Hematopoietic multipotent progenitor cell treated with erythropoietin and hydrocortisone succinate and interleukin-3 and kit ligand, for 6 days (in vitro differentiated cells): ENCODE measurements at regions not wholly inside any gene's neighbourhood (a gene's known extent, or its start where the extent isn't known, plus 50 kb on each side); places are given as distances from the start of the nearest gene placed in this dataset.
"Not testable (repeated sequence)": the region's sequence is repeated elsewhere in the genome, so short reads cannot be mapped to it uniquely, and the experiment has no call there.

Experiments used
- DNase-seq: peaks from one replicate; pipeline ENCODE4 v3.0.0-alpha.2; 2015

GRCh38 chr6:57870083-57870482, 552.7 kb downstream of the PRIM2 start:
- DNase-seq = not testable (repeated sequence)

- not testable (repeated sequence) for DNase-seq
Observed at GRCh38 chr6:57873424-57873823, 556.0 kb downstream of the PRIM2 start.

DNA sequence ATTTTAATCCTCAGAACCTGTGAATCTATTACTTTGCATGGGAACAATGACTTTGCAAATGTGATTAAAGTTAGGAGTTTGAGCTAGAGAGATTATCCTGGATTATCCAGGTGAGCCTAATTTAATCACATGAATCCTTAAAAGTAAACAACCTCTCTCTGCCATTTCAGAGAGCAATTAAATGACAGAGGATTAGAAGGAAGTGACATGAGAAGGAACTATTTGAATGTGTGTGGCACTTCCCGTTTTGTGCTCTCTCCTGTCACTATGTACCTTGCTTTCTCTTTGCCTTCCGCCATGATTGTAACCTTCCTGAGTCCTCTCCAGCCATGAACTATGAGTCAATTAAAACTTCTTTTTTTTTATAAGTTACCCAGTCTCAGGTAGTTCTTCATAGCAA, 559.2 kb downstream of the PRIM2 start:
- not testable (repeated sequence) for DNase-seq

DNA sequence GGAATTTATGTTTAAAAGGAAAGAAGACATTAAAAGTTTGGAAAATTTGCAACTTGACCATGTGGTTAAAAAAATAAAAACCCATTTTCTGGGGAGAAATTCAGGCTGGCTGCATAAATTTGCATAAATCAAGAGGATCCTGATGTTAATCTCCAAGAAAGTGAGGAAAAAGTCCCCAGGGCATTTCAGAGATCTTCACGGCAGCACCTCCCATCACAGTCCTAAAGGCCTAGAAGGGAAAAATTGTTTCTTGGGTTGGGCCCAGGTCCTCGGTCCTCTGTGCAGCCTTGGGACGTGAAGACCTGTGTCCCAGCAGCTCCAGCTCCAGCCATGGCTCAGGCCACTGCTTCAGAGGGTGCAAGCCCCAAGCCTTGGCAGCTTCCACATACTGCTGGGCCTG, 560.3 kb downstream of the PRIM2 start:
- not testable (repeated sequence) for DNase-seq

- DNase-seq = peak; percentile 59
Observed at GRCh38 chr6:57878792-57879191, 561.4 kb downstream of the PRIM2 start.

DNA sequence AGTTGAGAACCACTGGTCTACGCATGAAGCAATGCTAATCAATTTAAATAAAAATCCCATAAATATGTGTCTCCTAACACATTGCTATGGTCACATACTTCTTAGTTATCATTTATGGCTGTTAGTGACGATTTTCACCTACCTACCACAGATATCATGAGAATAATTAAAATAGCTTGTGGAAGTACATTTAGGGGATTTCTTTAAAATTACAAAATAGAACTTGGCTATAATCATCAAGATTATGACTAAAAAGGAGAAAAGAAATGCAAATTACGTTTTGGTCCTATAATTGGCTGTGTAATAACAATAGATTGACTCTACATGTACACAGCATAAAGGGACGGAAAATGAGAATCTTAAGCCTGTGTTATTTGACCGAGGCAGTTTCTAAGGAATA, 581.4 kb downstream of the PRIM2 start:
- not testable (repeated sequence) for DNase-seq

GRCh38 chr6:57900687-57901399, 583.4 kb downstream of the PRIM2 start:
- DNase-seq = not testable (repeated sequence)

- DNase-seq = not testable (repeated sequence)
Observed at GRCh38 chr6:57901445-57901844, 584.0 kb downstream of the PRIM2 start.

DNA sequence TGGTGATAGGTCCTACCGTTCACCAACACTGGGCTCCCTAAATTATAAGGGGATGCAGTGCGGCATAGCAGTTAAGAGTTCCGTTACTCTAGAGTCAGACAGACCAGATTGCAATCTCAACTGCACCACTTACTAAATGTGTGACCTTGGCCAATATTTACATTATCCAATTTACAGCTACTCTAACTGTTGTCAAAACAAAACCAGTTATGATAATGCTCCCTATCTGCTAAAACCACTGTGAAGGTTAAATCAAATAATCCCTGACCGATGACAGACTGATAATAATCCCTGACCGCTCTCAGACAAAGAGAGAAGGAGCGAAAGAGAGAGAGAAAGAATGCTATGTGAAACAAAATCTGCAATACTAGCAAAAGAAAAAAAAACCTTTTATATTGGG, 586.9 kb downstream of the PRIM2 start:
- DNase-seq = not testable (repeated sequence)

- DNase-seq = not testable (repeated sequence)
Observed at GRCh38 chr6:57915300-57915699, 597.9 kb downstream of the PRIM2 start.

GRCh38 chr6:57942966-57943365, 625.5 kb downstream of the PRIM2 start:
- not testable (repeated sequence) for DNase-seq

- DNase-seq = peak; percentile 1
Observed at GRCh38 chr6:57946084-57946768, 628.8 kb downstream of the PRIM2 start.

- DNase-seq = not testable (repeated sequence)
Observed at GRCh38 chr6:57946769-57947091, 629.3 kb downstream of the PRIM2 start.

DNA sequence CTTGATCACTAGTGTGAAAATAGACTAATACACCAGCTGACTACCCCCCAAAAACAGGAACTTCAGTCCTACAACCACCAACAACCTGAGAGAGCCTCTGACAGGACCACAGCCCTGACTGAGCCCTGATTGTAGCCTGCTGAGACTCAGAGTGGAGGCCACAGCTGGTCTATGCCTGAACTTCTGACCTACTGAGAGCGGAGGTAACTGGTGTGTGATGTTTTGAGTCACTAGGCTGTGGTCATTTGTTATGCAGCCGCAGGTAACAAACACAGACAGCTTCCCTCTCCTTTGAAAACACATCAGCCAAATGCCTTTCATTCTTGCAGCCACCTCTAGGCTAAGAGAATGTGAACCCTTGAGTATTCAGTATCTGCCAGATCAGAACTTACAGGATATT, 631.1 kb downstream of the PRIM2 start:
- not testable (repeated sequence) for DNase-seq

DNA sequence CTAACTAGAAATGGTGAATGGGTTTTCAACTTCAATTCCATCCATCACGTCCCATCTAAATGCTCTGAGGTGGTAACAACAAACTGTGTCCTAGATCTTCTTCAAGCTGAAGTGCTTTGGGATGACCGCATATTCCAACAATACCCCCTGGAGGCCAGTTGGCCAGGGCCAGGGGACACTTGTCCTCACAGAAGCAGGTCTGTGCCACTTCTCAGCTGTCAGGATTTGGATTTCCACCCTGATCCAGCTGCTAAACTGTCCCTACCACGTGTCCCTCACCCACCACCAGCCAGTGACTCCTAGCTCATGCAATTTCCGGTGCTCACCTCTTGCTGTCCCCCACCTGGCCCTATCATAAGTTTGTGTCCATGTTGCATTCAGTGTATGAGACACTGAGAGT, 633.0 kb downstream of the PRIM2 start:
- DNase-seq = not testable (repeated sequence)

GRCh38 chr6:57966757-57967156, 649.3 kb downstream of the PRIM2 start:
- not testable (repeated sequence) for DNase-seq

DNA sequence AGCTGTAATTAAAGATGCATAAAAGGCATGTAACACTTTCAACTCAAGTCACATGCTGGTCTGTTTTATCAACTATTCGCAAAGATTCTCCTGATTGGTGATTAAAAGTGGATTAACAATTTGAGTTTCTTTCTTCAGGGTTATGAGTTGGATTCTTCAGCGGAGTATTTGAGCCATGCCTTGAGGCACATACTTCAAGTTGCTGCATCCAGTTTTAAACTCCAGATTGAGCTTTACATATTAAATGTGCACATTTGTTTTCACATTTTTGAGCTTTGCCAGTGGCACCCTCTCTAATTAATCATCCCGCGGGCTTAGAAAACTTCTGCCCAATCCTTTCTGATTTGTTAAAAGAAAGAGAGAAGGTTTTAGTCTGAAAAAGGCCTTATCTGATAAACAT, 654.5 kb downstream of the PRIM2 start:
- not testable (repeated sequence) for DNase-seq

DNA sequence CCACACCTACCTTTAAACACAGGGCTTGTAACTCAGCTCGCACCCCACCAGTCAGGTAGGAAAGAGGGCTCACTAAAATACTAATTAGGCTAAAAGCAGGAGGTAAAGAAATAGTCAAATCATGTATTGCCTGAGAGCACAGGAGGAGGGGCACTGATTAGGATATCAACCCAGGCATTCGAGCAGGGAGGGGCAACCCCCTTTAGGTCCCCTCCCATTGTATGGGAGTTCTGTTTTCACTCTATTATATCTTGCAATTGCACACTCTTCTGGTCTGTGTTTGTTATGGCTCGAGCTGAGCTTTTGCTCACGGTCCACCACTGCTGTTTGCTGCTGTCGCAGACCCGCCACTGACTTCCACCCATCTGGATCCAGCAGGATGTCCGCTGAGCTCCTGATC, 657.2 kb downstream of the PRIM2 start:
- DNase-seq = no peak

DNA sequence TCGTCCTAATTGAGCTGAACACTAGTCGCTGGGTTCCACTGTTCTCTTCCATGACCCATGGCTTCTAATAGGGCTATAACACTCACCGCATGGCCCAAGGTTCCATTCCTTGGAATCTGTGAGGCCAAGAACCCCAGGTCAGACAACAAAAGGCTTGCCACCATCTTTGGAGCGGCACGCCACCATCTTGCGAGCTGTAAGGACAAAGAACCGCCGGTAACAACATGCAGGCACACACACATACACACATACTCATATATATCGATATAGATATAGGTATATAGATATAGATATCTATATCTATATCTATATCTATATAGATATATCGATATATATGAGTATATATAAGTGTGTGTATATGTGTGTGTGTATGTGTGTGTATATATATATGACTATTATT, 657.7 kb downstream of the PRIM2 start:
- DNase-seq = not testable (repeated sequence)

GRCh38 chr6:57976371-57976770, 658.9 kb downstream of the PRIM2 start:
- DNase-seq = not testable (repeated sequence)

- not testable (repeated sequence) for DNase-seq
Observed at GRCh38 chr6:57983603-57984002, 666.2 kb downstream of the PRIM2 start.

GRCh38 chr6:57984575-57984974, 667.1 kb downstream of the PRIM2 start:
- DNase-seq = not testable (repeated sequence)

- not testable (repeated sequence) for DNase-seq
Observed at GRCh38 chr6:57985734-57986133, 668.3 kb downstream of the PRIM2 start.

DNA sequence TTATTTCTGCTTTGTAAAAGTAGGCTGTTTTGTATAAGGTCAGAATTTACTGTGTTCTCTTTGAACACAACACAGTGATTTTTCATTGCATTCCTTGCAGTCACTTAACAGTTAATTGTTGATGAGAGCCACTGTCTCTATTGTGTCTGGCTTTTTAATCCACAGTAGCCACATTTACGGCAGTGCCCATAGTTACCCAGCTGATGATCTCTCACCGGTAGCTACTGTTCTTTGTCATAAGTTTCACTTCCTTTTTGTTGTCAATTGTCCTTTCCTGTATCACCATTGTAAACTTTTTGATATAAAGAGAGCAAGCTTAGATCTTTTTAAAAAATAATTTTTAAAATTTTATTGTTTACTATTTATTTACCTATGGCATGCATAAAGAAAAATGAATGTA, 669.2 kb downstream of the PRIM2 start:
- DNase-seq = not testable (repeated sequence)
